Activated T-cell treated with anti-CD3 and anti-CD28 coated beads, Interleukin-2, amount 50 U/mL, for 72 hours (primary cell): ENCODE measurements at regions not wholly inside any gene's neighbourhood (a gene's known extent, or its start where the extent isn't known, plus 50 kb on each side); places are given as distances from the start of the nearest gene placed in this dataset.
A peak's percentile ranks its signal among the peaks of the same experiment; 100 is the strongest.

Experiments used
- ATAC-seq, 2 donors: fragments of 150-1000 bp; cut with Tn5 transposase; replicated peaks in 1 of 2; 2 replicates each; pipeline ENCODE4 v1.10.0; 2021; ENCODE audit warnings: moderate library complexity in 2 of 2, mild to moderate bottlenecking in 1 of 2
- DNase-seq, 2 donors: peaks; one replicate each; pipeline ENCODE4 v3.0.0; 2021 to 2022; ENCODE audit warnings: mixed read lengths in 1 of 2
- H3K27ac Mint-ChIP-seq: one replicate; pipeline ENCODE4 v1.8.0; 2022; ENCODE audit warnings: mild to moderate bottlenecking, moderate library complexity, mixed read lengths
- H3K27me3 Mint-ChIP-seq: one replicate; pipeline ENCODE4 v1.8.0; 2022; ENCODE audit warnings: low read depth, mixed read lengths
- H3K36me3 Mint-ChIP-seq, 2 donors: one replicate each; pipeline ENCODE4 v1.8.0; 2022; ENCODE audit warnings: mixed read lengths in 2 of 2, mild to moderate bottlenecking in 1 of 2; ENCODE audit not compliant: insufficient read depth in 2 of 2
- H3K4me1 Mint-ChIP-seq: one replicate; pipeline ENCODE4 v1.8.0; 2022; ENCODE audit warnings: low read depth, mixed read lengths
- H3K4me3 Mint-ChIP-seq, 2 donors: one replicate each; pipeline ENCODE4 v1.8.0; 2022; ENCODE audit warnings: mild to moderate bottlenecking in 2 of 2, mixed read lengths in 2 of 2, moderate library complexity in 2 of 2
- H3K9me3 Mint-ChIP-seq, 2 donors: one replicate each; pipeline ENCODE4 v1.8.0; 2022; ENCODE audit warnings: mixed read lengths in 2 of 2

DNA sequence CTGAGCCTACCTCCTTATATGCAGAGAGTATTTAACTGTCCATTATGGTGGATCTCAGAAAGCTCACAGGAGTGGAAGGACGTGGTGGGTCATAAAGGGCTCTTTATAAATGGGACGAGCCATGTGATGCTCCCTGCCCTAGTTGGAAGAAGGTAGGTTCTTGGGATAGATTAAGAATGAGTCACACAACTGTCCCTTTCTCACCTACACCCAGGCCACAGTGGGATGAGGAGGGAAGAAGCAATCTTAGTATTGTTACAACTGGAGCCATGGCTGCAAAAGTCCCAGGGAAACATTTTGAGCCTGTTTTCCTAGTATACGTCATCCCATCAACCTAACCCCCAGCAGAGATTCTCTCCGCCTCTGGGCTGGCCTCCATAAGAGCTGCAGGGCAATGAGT is 229.9 kb downstream of the TTC32 start:
- DNase-seq (no peak), ATAC-seq (no peak)
- Mint-ChIP-seq H3K4me3 (no peak overlapping the region), H3K9me3 (no peaks in the 10 kb centered on the region), H3K27me3 (peaks cover 8% of the 10 kb centered on the region), H3K27ac (no peak overlapping the region), H3K36me3 (no peaks in the 10 kb centered on the region), H3K4me1 (no peaks in the 10 kb centered on the region)

DNA sequence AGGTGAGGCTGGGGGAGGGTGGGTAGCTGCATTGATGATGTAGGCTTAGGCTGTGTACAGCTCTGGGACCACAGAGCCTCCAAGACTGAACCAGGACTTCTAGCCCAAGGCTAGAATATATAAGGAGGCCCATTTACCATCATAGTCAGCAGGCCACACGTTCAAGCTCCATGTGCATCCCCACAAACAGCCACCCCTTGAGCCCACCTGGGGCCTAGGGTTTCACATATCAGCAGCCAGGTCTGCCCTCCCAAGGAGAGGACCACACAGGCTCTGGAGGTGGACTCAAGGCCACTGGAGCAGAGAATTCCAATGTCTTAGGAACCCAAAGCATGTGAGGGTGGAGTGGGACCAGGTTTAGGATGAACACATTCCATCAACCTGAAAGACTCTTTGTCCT is 230.5 kb downstream of the TTC32 start:
- peaks cover 8% of the 10 kb centered on the region for H3K27me3 Mint-ChIP-seq
- ATAC-seq: no peak
- no peaks in the 10 kb centered on the region for H3K4me1 Mint-ChIP-seq
- H3K36me3 Mint-ChIP-seq: no peaks in the 10 kb centered on the region
- no peak overlapping the region for H3K4me3 Mint-ChIP-seq
- no peak for DNase-seq
- H3K9me3 Mint-ChIP-seq: no peaks in the 10 kb centered on the region
- no peak overlapping the region for H3K27ac Mint-ChIP-seq

- no peak for ATAC-seq
- Mint-ChIP-seq H3K4me3 (no peak overlapping the region), H3K9me3 (no peaks in the 10 kb centered on the region), H3K36me3 (no peaks in the 10 kb centered on the region), H3K27ac (no peak overlapping the region), H3K4me1 (no peaks in the 10 kb centered on the region), H3K27me3 (peaks cover 8% of the 10 kb centered on the region)
- DNase-seq: no peak
These were observed 231.5 kb downstream of the TTC32 start for GRCh38 chr2:19670303-19670702.

DNA sequence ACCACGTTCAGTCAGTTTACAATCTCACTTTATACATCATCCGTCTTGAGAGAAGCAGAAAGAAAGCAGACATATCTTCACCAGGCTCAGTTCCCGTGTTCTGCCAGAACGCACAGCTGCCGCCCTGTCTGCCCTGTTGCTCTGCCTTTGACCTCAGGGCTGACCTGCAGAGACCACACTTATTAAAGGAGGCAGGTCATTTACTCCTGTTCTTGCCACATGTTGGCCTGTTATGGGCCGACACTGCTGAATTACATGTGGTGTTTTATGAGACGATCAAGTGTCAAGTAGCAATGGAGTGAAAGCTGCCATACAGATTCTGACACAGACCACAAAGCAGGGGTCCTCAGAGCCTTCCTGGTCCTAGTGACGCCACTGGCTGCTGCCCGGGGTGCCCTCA is 232.2 kb downstream of the TTC32 start:
- DNase-seq: no peak
- Mint-ChIP-seq H3K4me1 (no peaks in the 10 kb centered on the region), H3K27me3 (peaks cover 8% of the 10 kb centered on the region), H3K27ac (no peak overlapping the region), H3K4me3 (no peak overlapping the region), H3K9me3 (no peaks in the 10 kb centered on the region), H3K36me3 (no peaks in the 10 kb centered on the region)
- no peak for ATAC-seq

GRCh38 chr2:19669126-19669525 is 232.7 kb downstream of the TTC32 start:
- H3K36me3 Mint-ChIP-seq: no peaks in the 10 kb centered on the region
- no peak for DNase-seq
- H3K27me3 Mint-ChIP-seq: peaks cover 6% of the 10 kb centered on the region
- H3K4me1 Mint-ChIP-seq: no peaks in the 10 kb centered on the region
- no peak for ATAC-seq
- no peak overlapping the region for H3K27ac Mint-ChIP-seq
- H3K4me3 Mint-ChIP-seq: no peak overlapping the region
- H3K9me3 Mint-ChIP-seq: no peaks in the 10 kb centered on the region

DNA sequence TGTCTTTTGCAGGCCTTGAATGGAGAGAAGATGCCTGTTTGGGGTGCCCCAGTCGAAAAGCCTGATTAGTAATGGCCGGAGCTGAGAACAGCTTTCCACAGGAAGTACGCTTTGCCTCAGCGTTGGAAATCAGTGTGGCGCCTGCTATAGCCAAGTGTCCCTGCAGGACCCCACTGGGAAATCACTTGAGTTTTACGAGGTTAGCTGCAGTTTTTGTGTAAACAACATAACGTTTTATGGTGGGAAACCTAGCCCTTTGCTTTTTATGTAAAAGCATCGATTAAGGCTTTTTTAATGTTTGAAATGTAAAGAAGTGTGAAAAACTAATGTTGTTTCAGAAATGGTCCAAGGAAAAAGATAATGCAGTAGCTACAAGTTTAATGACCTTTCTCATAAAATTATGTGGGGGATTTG is 234.2 kb downstream of the TTC32 start:
- Mint-ChIP-seq H3K4me1 (no peaks in the 10 kb centered on the region), H3K36me3 (no peaks in the 10 kb centered on the region), H3K9me3 (no peaks in the 10 kb centered on the region), H3K27me3 (peaks cover 6% of the 10 kb centered on the region), H3K4me3 (no peak overlapping the region), H3K27ac (no peak overlapping the region)
- ATAC-seq (no peak), DNase-seq (no peak)

DNA sequence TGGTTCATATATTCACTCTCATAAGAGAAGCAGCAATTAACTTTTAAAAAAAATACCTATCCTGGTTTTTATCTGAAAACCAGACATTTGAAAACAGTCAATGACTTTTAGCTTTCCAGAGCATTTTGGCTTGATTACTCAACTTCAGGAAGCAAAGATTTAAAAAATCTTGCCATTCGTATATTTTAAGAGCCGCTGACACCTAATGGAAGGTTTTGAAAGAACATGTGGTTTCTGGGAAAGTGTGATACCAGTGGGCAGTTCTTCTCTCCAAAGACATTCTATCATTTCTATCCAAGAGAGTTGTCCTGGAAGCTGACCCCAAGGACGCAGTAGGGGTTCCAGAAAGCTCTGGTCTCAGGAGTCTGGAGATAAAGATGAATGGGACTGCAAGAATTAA is 234.7 kb downstream of the TTC32 start:
- ATAC-seq (no peak), DNase-seq (no peak)
- Mint-ChIP-seq H3K27ac (no peak overlapping the region), H3K27me3 (peaks cover 6% of the 10 kb centered on the region), H3K4me1 (no peaks in the 10 kb centered on the region), H3K36me3 (no peaks in the 10 kb centered on the region), H3K4me3 (no peak overlapping the region), H3K9me3 (no peaks in the 10 kb centered on the region)

DNA sequence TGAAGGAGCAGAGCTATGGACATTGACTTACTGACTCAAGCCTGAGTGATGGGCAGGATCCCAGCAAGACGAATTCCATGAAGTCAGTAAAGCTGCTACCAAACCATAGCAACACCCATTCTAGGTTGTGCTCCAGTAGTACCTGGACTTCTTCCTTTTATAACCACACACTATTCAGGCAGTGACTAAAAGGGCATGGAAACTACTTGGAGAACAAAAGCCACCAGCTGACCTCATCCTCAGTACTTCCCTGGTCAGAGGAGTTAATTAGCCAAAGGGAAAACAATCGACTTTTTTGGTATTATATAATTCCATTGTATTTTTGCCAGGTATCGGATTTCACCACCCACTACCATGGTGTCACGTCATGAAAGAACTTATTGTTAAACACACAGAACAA is 237.1 kb downstream of the TTC32 start:
- Mint-ChIP-seq H3K4me3 (no peak overlapping the region), H3K27me3 (peaks cover 6% of the 10 kb centered on the region), H3K9me3 (no peaks in the 10 kb centered on the region), H3K4me1 (no peaks in the 10 kb centered on the region), H3K27ac (no peak overlapping the region), H3K36me3 (no peaks in the 10 kb centered on the region)
- ATAC-seq (no peak), DNase-seq (no peak)

GRCh38 chr2:19659024-19659792 is 242.6 kb downstream of the TTC32 start:
- Mint-ChIP-seq H3K4me3 (no peak overlapping the region), H3K4me1 (no peaks in the 10 kb centered on the region), H3K36me3 (no peaks in the 10 kb centered on the region), H3K27me3 (peaks cover 6% of the 10 kb centered on the region), H3K27ac (no peak overlapping the region), H3K9me3 (no peaks in the 10 kb centered on the region)
- no peak for DNase-seq
- ATAC-seq: no peak

DNA sequence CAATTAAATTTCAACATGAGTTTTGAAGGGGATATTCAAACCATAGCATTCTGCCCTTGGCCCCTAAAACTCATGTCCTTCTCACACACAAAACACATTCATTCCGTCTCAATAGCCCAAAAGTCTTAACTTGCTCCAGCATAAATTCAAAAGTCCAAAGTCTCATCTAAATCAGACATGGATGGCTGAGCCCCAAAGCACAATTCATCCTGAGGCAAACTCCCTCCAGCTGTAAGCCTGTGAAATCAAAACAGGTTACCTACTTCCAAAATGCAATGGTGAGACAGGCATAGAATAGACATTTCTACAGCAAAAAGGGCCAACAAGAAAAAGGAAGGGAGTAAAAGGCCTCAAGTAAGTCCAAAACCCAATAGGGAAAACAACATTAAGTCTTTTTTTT is 245.8 kb downstream of the TTC32 start:
- ATAC-seq (no peak), DNase-seq (no peak)
- no peaks in the 10 kb centered on the region for H3K36me3 Mint-ChIP-seq
- H3K4me3 Mint-ChIP-seq: no peak overlapping the region
- H3K9me3 Mint-ChIP-seq: no peaks in the 10 kb centered on the region
- H3K4me1 Mint-ChIP-seq: no peaks in the 10 kb centered on the region
- H3K27ac Mint-ChIP-seq: no peak overlapping the region
- no peaks in the 10 kb centered on the region for H3K27me3 Mint-ChIP-seq

DNA sequence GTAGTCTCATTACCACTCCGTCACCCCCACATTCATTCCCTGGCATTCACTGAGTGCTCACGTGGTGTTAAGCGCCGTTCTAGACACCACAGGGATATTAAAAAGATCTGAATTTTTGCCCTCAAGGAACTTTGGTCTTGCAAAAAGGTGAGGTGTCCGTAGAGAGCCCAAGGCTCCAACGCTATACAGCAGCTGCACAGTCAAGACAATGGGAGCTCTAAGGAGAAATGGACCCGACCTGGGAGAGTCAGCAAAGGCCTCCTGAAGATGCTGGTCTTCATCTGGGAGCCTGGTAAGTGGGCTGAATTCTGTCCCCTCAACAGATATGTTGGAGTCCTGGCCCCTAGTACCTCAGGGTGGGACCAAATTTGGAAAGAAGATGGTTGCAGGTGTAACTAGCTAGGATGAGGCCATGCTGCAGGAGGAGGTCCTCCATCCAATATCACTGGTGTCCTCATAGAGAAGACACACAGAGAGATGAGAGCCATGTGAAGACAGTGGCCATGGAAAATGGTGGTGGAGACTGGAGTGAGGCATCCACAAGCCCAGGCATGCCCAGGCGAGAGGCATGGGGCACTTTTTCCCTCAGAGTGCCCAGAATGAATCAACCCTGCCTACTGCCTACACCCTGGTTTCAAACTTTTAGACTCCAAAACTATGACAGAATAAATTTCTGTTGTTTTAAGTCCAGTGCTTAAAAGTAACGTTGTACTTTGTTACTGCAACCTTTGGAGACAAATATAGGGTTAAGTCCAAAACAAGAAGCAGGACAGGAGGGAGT is 247.3 kb downstream of the TTC32 start:
- DNase-seq: no peak
- H3K4me3 Mint-ChIP-seq: no peak overlapping the region
- no peaks in the 10 kb centered on the region for H3K36me3 Mint-ChIP-seq
- no peak overlapping the region for H3K27ac Mint-ChIP-seq
- no peaks in the 10 kb centered on the region for H3K27me3 Mint-ChIP-seq
- H3K9me3 Mint-ChIP-seq: no peaks in the 10 kb centered on the region
- no peak for ATAC-seq
- no peaks in the 10 kb centered on the region for H3K4me1 Mint-ChIP-seq

GRCh38 chr2:19653509-19653908 is 248.3 kb downstream of the TTC32 start:
- Mint-ChIP-seq H3K4me1 (no peaks in the 10 kb centered on the region), H3K36me3 (no peaks in the 10 kb centered on the region), H3K27me3 (no peaks in the 10 kb centered on the region), H3K4me3 (no peak overlapping the region), H3K27ac (no peak overlapping the region), H3K9me3 (no peaks in the 10 kb centered on the region)
- ATAC-seq (no peak), DNase-seq (no peak)

- H3K27ac Mint-ChIP-seq: peak overlapping the region; percentile 16
- H3K27me3 Mint-ChIP-seq: no peaks in the 10 kb centered on the region
- no peak overlapping the region for H3K4me3 Mint-ChIP-seq
- no peaks in the 10 kb centered on the region for H3K4me1 Mint-ChIP-seq
- no peak for DNase-seq
- no peak for ATAC-seq
- no peaks in the 10 kb centered on the region for H3K36me3 Mint-ChIP-seq
- no peaks in the 10 kb centered on the region for H3K9me3 Mint-ChIP-seq
These were observed 249.0 kb downstream of the TTC32 start for GRCh38 chr2:19652811-19653210.

DNA sequence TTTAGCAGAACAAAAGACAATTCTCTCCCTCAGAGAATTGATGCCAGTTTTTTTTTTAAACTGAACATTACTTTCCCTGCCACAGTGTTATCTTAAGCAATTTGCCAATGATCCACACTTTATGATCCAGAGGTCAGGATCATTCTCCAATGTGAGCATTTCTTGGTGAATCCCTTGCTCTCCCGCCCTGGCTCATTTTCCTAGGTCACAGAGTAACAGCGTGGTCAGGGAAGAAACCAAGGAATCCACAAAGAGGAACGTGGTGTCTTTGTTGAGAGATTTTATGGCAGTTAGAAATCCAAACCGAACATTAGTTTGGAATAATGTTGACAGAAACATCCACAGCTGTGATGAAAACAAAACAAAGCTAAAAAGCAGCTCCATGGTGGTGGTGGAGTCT is 250.3 kb downstream of the TTC32 start:
- H3K4me3 Mint-ChIP-seq: no peak overlapping the region
- DNase-seq (no peak), ATAC-seq (no peak)
- H3K9me3 Mint-ChIP-seq: no peaks in the 10 kb centered on the region
- no peaks in the 10 kb centered on the region for H3K36me3 Mint-ChIP-seq
- no peaks in the 10 kb centered on the region for H3K4me1 Mint-ChIP-seq
- H3K27me3 Mint-ChIP-seq: no peaks in the 10 kb centered on the region
- no peak overlapping the region for H3K27ac Mint-ChIP-seq
